Epithelial cell of proximal tubule (primary cell): ENCODE measurements at regions not wholly inside any gene's neighbourhood (a gene's known extent, or its start where the extent isn't known, plus 50 kb on each side); places are given as distances from the start of the nearest gene placed in this dataset.
"Not testable (repeated sequence)": the region's sequence is repeated elsewhere in the genome, so short reads cannot be mapped to it uniquely, and the experiment has no call there.

Source experiments
- DNase-seq: peaks from one replicate; pipeline ENCODE4 v3.0.0-alpha.2; 2011; ENCODE audit warnings: low read depth
- H3K4me3 ChIP-seq: 2 replicates; pipeline ENCODE4 v1.5.1; 2011; ENCODE audit warnings: low read depth, mild to moderate bottlenecking, low read length
- CTCF ChIP-seq: conservative IDR thresholded peaks from 2 replicates; pipeline ENCODE4 v1.5.1; 2012; ENCODE audit warnings: low read depth, mild to moderate bottlenecking, low read length

DNA sequence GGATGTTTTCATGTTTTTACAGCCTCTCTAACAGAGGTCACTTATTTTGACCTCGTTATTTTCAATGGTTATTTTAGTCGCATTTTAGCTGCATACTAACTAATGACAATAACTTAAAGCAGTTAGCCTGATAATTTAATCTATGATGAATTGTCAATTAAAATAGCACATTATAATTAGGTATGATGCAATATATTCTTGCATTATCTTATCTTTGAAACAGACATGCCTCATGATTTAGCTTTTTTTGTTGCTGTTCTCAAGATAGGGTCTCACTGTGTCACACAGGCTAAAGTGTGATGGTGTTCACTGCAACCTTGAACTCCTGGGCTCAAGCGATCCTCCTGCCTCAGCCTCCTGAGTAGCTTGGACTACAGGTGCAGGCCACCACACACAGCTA is 126.4 kb downstream of the KBTBD2 start:
- DNase-seq, result no peak
- H3K4me3 ChIP-seq, result no peak overlapping the region
- TF ChIP-seq CTCF, result no peak

GRCh38 chr7:32762925-32763293 is 128.7 kb downstream of the KBTBD2 start:
- TF ChIP-seq CTCF, result no peak
- no peak for DNase-seq

GRCh38 chr7:32762206-32762924 is 129.2 kb downstream of the KBTBD2 start:
- DNase-seq, result not testable (repeated sequence)
- peak overlapping the region; percentile 41 for H3K4me3 ChIP-seq

More at GRCh38 chr7:32762925-32763293, 128.7 kb downstream of the KBTBD2 start:
- no peak overlapping the region for H3K4me3 ChIP-seq

DNA sequence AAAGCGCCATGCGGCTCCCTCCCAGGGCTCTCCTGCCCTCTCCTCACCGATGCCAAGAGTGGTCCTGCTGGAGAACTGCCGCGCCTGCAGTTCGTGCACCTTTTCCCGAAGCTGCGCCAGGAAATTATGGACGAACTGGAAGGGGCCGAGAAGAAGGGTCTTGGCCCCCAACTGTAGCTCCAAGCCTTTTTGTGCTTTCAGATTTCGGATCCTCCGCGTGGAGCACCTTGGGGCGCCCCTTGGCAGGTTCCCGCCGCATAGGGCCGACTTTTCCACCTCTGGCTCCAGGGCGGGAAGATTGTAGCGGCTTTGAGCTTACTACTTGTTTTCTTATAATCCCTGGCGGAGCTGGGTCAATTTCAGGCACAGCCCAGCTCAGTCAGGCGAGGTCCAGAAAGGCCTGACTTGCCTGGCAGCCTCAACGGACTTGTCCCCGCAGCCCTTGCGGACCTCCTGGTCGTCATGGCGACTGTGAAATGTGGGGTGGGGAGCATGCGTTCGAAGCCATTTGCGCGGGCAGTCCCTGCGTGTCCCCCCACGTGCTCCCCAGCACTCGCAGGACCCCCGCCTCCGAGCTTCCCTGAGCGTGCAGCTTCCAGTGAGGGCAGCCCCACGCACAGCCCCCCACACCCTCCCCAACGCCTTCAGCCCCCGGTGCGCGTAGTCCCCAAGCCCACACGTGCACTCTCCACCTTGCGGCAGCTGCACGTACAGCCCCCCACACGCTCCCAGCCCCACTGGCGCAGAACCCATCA is 129.9 kb downstream of the KBTBD2 start:
- H3K4me3 ChIP-seq, result peak overlapping the region; percentile 41
- DNase-seq, result no peak
- TF ChIP-seq CTCF, result peak; percentile 17

- not testable (repeated sequence) for DNase-seq, H3K4me3 ChIP-seq
Observed at GRCh38 chr7:32760755-32761154, 130.8 kb downstream of the KBTBD2 start.

DNA sequence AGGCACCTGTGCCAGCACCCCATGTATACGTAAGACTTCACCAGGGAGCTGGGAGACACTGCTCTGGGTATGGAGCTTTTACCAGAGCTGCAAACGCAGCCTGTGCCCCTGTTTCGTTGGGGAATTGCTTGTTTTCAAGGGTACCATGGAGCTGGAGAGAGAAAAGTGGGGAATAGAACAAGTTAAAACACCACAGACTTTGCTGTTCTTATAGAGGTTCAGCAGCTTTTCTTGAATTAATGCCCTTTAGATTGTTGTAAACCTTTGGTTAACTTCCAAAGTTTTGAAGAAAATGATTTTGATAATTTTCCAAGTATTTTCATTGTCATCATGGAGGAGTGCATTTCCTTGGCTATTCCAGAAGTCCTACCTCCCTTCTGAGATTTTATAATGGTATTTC is 131.7 kb downstream of the KBTBD2 start:
- H3K4me3 ChIP-seq, DNase-seq: not testable (repeated sequence)

- not testable (repeated sequence) for DNase-seq, H3K4me3 ChIP-seq
Observed at GRCh38 chr7:32753872-32754271, 137.7 kb downstream of the KBTBD2 start.

- DNase-seq, H3K4me3 ChIP-seq: not testable (repeated sequence)
Observed at GRCh38 chr7:32748337-32748736, 143.2 kb downstream of the KBTBD2 start.

- not testable (repeated sequence) for H3K4me3 ChIP-seq, DNase-seq
Observed at GRCh38 chr7:32747443-32748148, 144.0 kb downstream of the KBTBD2 start.

- not testable (repeated sequence) for H3K4me3 ChIP-seq, DNase-seq
Observed at GRCh38 chr7:32741853-32742476, 149.6 kb downstream of the KBTBD2 start.

- not testable (repeated sequence) for H3K4me3 ChIP-seq, DNase-seq
Observed at GRCh38 chr7:32739749-32740148, 151.8 kb downstream of the KBTBD2 start.

GRCh38 chr7:32738390-32738789 is 153.2 kb downstream of the KBTBD2 start:
- DNase-seq, H3K4me3 ChIP-seq: not testable (repeated sequence)

DNA sequence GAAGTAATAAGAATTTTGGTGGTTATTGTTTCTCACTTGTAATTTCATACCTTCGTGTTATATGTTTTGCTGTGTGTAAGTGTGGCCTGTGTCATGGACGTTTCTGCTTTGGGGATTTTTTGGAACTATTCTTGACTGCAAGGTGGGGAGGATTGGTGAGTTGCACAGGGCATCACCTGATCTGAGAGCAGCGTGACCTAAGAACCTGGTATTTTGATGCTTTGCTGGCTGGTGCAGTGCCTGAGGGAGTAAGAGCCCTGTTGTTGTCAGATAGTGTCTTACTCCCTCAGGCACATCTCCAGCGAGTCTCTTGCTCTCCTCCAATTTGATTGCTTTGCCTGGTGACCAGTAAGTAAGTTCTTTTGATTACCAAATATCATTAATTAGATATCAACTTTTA is 158.8 kb downstream of the KBTBD2 start:
- not testable (repeated sequence) for DNase-seq

GRCh38 chr7:32729335-32729675 is 162.3 kb downstream of the KBTBD2 start:
- not testable (repeated sequence) for DNase-seq
- H3K4me3 ChIP-seq, result peak overlapping the region; percentile 63

More for the DNA sequence above, 158.8 kb downstream of the KBTBD2 start:
- H3K4me3 ChIP-seq, result not testable (repeated sequence)
